NCI-H1436 (cell line): ENCODE measurements at regions not wholly inside any gene's neighbourhood (a gene's known extent, or its start where the extent isn't known, plus 50 kb on each side); places are given as distances from the start of the nearest gene placed in this dataset.
A peak's percentile ranks its signal among the peaks of the same experiment; 100 is the strongest.

Source experiments
- DNase-seq: peaks from one replicate; lab custom pipeline; 2025; lab: John Stamatoyannopoulos, UW

DNA sequence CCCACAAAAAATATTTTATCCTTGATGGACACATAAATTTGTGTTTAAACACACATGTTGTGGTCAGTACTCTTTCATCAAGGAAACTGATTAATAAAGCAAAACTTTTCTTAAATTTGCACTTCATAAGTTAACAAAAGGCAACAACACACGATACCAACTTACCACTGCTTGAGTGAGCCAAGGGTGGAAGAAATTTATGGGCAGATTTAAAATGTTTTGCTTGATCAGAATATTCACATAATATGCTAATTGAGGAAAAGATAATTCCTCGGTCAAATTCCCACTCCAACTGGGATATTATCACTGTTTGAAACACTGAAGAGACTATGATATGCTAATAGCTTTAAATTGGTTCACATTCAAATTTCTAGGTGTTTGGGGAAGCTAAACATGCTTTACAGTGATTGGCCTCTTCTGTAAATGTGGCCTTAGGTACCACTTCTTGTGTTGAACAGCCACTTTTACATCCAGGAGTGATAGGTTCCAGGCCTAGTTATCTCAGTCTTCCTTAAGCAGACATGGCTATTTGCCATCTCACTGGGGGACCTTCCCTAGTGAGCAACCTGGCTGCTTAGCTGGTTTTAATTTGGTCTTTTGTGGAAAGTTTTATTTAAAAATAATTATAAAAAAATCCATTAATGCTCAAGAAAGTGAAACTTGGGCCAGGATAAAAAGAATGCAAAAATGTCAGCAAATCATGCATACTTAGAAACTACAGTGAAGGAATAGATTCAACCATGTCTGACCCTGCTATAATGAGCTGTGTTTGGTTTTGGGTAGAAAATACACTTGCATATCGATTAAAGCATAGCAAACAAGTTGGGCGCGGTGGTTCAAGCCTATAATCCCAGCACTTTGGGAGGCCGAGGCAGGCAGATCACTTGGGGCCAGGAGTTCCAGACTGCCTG, 221.2 kb upstream of the MAP3K7 start:
- DNase-seq, result no peak

DNA sequence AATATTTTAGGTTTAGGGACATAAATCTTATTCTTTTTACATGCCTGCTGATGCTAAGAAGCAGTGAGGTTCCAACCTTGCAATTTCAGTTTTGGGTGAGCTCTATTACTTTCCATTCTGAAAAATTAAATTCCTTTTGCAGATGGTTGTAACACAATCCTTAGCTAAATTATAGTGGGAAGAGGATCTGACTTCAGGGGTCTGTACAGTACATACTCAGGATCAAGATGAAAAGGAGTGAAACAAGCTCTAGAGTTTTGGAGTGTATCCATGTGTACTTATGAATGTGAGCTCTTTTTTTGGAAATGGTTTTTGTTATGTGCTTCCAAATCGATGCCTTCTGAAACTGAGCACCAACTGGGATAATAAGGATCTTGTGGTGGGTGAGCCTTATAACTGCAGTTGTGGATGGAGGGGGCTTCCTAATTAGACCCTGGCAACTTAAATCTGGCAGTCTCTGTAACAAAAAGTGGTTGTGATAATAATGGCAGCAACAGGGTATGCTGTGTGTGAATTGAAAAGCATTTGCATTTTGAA, 218.8 kb upstream of the MAP3K7 start:
- no peak for DNase-seq

GRCh38 chr6:90803956-90804355, 217.1 kb upstream of the MAP3K7 start:
- DNase-seq, result no peak

GRCh38 chr6:90795078-90795477, 208.2 kb upstream of the MAP3K7 start:
- DNase-seq, result no peak

- DNase-seq, result no peak
Measured at GRCh38 chr6:90793771-90794170, 206.9 kb upstream of the MAP3K7 start.

DNA sequence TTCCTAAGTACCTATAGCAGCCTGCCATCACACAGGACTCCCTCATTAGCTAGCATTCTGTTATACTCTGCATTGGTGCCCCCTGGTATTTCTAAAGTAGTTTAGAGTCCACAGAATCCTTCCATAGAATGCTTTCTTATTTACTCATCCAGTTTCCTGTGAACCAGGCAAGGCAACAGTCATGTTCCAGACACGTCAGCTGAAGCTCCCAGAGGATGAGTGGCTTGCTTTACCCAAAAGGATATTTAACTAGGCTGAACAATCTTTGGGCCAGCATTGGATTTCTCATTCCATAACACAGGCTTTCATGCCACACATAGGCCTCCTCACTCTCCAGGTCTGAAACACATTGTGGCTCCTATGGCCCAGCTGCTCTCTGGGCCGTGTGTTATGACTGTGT, 203.8 kb upstream of the MAP3K7 start:
- no peak for DNase-seq

GRCh38 chr6:90790058-90790457, 203.2 kb upstream of the MAP3K7 start:
- no peak for DNase-seq

DNA sequence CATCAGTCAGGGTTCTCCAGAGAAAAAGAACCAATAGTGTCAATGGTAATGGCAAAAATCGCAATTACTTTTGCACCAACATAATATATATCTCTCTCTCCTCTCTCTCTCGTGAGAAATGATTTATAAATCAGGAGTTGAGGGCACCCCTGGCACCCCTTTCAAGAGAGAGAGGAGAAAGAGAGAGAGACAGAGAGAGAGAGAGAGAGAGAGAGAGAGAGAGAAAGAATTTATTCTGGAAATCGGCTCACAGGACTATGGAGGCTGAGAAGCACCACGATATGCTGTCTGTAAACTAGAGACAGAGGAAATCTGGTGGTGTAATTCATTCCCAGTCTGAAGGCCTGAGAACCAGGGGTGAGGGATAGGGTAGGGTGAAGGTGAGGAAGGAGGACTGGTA, 201.9 kb upstream of the MAP3K7 start:
- no peak for DNase-seq

DNA sequence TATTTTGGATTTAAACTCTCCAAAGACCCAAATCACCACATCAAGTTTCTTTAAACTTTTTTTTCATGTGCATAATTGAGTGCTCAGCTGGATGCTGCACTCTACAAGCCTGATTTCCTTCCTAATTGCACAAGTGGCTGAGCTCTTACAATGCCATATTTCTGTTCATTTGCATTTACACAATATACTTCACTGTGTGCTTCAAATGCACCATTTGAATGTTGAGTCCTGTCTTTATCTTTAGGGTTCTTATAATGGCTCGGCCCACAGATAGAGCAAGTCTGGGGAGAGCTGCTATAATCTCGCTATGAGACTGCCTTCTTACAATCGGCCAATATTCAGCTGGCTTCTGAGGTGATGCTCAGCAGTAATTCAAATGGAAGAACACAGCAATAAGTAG, 200.6 kb upstream of the MAP3K7 start:
- no peak for DNase-seq

DNA sequence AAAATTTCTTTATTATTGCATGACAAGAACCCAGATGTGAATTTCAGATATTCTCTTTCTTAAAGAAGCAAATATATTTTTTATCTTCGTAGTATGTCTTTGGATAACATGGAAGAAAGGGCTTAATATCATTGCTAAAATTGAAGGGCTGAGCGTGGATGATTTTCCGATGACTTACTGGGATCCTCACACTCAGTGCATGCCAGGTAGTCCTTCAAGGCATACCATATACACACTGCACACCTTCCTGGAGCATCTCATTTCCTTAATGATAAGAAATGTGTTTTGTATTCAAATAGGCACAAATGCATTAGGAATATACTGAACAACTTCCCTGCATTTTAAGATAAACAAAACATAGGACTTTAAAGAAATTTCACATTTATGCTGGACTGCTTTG, 193.9 kb upstream of the MAP3K7 start:
- no peak for DNase-seq

- DNase-seq, result no peak
Measured at GRCh38 chr6:90780141-90780540, 193.3 kb upstream of the MAP3K7 start.

- DNase-seq, result no peak
Measured at GRCh38 chr6:90778417-90779203, 191.7 kb upstream of the MAP3K7 start.

- no peak for DNase-seq
Measured at GRCh38 chr6:90770778-90771177, 183.9 kb upstream of the MAP3K7 start.

DNA sequence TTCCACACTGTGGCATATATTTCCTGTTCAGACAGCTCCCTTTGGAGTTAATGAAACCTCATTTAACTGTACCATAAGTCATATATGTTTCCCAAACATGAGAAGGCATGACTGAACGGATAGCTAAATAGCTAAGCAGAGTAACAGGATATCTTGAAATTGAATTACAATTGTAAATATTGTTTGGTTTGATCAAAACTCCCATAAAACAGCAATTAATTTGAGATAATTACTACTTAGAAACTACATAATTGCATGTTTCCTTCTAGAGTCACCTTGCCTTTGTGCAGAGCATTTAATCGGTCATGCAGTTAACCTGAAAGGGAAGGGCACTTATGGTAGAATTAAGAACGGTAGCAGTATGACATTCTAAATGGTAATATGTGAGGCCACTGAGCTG, 179.0 kb upstream of the MAP3K7 start:
- DNase-seq, result peak; percentile 51

- DNase-seq, result no peak
Measured at GRCh38 chr6:90765491-90765890, 178.6 kb upstream of the MAP3K7 start.

DNA sequence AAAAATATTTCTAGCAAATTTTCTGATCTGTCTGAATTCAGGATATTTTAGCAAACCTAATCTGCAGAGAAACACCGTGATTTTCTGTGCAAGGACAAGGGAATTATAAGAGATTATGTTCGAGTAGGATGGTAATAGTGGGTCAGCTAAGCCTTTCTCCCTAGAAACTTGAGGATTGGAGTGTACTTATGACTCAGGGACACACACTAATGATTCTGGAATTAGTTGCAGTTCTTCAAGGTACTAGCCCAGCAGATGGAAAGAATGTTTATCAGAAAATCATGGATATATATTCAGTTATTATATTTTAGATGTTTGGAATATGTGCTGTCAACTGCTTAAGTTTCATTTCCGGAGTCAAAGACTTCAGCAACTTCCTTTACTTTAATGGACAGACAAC, 177.1 kb upstream of the MAP3K7 start:
- DNase-seq, result no peak

DNA sequence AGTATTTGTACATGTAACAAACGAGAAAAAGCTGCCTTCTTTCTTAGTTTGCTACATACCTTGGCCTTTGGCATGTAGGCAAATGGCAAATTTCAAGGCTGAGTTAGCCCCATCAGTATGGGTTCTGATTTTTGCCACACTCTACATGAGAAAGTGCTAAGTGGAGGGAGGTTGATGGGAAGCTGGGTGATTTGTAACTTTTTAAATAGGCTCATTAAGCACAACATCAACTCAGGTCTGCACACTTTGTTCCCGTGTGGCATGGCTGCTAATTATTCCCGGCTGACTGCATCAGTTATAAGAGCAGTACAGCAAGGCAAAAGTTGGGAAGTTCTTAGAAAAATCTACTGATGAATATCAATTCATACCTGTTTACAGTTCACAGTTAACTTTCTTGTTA, 172.8 kb upstream of the MAP3K7 start:
- no peak for DNase-seq

DNA sequence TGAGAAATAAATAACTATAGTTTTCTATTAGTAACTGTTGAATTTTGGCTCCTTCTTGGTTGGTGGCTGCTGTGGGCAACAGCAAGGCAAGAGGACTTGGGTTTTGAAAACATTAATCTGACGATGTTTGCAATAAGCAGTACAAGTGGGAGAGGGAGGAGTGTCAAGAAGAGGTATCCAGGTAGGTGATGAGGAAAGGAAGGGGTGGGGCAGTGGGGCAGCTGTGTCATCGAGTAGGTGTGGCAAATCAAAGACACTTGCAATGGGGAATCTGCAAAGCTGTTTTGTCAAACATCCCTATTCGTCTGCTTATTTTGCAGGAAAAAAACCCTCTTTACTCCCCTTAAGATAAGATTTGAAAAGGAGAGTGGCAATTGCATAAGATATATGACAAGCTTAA, 171.9 kb upstream of the MAP3K7 start:
- no peak for DNase-seq

GRCh38 chr6:90753820-90754643, 167.2 kb upstream of the MAP3K7 start:
- DNase-seq, result no peak

DNA sequence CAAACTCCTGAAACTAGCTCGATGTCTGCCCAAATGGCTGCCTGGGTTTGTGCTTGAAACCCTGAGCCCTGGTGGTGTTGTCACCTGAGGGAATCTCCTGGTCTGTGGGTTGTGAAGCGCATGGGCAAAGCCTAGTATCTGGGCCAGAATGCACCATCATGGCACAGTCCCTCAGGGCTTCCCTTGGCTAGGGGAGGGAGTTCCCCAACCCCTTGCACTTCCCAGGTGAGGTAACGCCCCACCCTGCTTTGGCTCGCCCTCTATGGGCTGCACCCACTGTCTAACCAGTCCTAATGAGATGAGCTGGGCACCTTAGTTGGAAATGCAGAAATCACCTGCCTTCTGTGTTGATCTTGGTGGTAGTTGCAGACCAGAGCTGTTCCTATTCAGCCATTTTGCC, 152.9 kb upstream of the MAP3K7 start:
- no peak for DNase-seq

- DNase-seq, result no peak
Measured at GRCh38 chr6:90739339-90739738, 152.5 kb upstream of the MAP3K7 start.

DNA sequence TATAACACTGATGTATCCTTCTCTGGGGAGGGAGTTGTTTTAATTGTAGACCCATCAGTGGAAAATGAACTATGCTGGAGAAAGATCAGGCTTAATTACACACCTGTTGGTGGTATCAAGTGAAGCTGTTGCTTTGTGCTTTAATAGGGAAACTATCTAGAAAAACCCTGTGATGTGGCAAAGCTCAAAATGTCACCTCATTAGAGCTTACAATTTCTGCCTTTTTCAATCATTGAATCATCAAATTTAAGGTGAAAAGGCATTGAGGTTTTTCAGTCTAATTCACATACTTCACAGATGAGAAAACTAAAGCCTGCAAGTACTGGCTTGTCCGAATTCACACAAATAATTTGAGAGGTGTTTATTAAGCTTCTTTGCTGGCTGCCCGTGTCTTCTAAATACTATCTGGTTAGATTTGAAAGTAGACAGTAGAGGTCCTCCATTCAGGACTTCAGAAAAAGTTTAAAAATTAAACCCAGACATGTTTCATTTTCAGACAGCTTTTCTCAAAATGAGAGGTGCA, 143.3 kb upstream of the MAP3K7 start:
- no peak for DNase-seq
